ENCODE measurements at regions not wholly inside any gene's neighbourhood (a gene's known extent, or its start where the extent isn't known, plus 50 kb on each side); places are given as distances from the start of the nearest gene placed in this dataset.

DNA sequence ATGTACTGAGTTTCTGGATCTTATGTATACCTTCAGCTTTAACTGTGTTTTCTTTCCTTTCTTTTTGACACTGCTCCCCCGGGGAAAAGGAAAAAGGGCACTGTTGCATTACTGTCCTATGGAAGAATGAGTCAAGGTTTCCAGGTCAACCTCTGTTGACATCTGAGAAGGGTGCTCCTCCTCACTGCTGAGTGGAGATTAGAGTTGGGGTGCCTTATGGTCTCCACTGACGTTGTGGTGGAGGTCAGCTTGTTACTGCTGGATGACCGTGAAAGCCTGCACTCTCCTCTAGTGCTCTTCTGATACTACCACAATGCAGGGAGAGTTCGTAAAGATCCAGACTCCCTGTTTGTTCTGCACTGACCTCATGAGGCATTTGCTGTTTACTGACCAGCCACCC is 252.1 kb upstream of the GRM7 start:
- H3K4me1 ChIP-seq (ENCODE audit: control insufficient read depth, insufficient read depth, low read length): peaks cover 3% of the 10 kb centered on the region
- no peak overlapping the region for H3K9ac ChIP-seq (ENCODE audit: extremely low read depth, low read length, poor library complexity, severe bottlenecking)
- Mint-ChIP-seq H3K27ac (no peak overlapping the region), H3K27me3 (ENCODE audit: insufficient read depth) (no peaks in the 10 kb centered on the region), H3K4me1 (peaks cover 30% of the 10 kb centered on the region), H3K4me3 (no peak overlapping the region), H3K36me3 (ENCODE audit: low read depth) (peaks cover 2% of the 10 kb centered on the region), H3K9me3 (peaks cover 4% of the 10 kb centered on the region)
- no peaks in the 10 kb centered on the region for H3K27me3 ChIP-seq (ENCODE audit: control insufficient read depth, insufficient read depth, low read length, poor library complexity, severe bottlenecking)
- 90 to 100% methylated on average over 2 to 4 of the region's 4 CpGs for WGBS, 2 experiments (ENCODE audit: insufficient coverage in 1 of 2, insufficient read length in 1 of 2)
- H3K9me3 ChIP-seq (ENCODE audit: control insufficient read depth, low read length): no peaks in the 10 kb centered on the region
- no peak overlapping the region for H3K27ac ChIP-seq (ENCODE audit: low read depth, low read length)
- TF ChIP-seq, protein P1, sequence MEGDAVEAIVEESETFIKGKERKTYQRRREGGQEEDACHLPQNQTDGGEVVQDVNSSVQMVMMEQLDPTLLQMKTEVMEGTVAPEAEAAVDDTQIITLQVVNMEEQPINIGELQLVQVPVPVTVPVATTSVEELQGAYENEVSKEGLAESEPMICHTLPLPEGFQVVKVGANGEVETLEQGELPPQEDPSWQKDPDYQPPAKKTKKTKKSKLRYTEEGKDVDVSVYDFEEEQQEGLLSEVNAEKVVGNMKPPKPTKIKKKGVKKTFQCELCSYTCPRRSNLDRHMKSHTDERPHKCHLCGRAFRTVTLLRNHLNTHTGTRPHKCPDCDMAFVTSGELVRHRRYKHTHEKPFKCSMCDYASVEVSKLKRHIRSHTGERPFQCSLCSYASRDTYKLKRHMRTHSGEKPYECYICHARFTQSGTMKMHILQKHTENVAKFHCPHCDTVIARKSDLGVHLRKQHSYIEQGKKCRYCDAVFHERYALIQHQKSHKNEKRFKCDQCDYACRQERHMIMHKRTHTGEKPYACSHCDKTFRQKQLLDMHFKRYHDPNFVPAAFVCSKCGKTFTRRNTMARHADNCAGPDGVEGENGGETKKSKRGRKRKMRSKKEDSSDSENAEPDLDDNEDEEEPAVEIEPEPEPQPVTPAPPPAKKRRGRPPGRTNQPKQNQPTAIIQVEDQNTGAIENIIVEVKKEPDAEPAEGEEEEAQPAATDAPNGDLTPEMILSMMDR (conservative IDR thresholded peaks at IDR 0.05): no peak
- H3K4me3 ChIP-seq (ENCODE audit: low read length): no peak overlapping the region
- no peaks in the 10 kb centered on the region for H3K36me3 ChIP-seq (ENCODE audit: control insufficient read depth, insufficient read depth, low read length)
- DNase-seq: no peak

DNA sequence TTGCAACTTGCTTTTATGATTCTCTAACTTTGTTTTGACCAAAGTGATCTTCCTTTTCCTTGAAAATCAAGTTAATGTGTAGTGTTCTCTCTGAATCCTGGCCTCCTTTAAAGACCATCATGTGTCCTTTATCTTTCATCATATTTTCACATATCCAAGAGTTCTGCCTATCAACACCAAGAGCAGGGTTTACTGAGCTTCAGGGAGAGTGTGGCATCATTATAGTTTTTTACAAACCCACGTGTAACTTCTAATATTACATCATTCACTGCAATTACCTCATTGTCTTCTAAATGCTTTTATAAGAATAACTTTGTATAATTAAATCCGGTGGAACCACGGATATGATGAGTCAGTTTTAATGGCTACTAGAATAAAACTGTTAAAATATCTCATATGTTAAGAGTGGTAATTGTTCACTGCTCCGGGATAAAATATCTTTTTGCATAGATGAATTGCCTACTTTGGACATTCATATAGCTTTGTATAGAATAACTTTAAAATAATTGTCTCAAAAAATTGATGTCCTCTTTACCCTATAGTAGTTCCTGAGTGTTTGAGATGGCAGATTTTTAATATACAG is 248.8 kb upstream of the GRM7 start:
- Histone ChIP-seq H3K4me1 (ENCODE audit: control insufficient read depth, insufficient read depth, low read length) (peaks cover 3% of the 10 kb centered on the region), H3K9me3 (ENCODE audit: control insufficient read depth, low read length) (no peaks in the 10 kb centered on the region), H3K27ac (ENCODE audit: low read depth, low read length) (no peak overlapping the region), H3K9ac (ENCODE audit: extremely low read depth, low read length, poor library complexity, severe bottlenecking) (no peak overlapping the region), H3K27me3 (ENCODE audit: control insufficient read depth, insufficient read depth, low read length, poor library complexity, severe bottlenecking) (no peaks in the 10 kb centered on the region), H3K4me3 (ENCODE audit: low read length) (no peak overlapping the region), H3K36me3 (ENCODE audit: control insufficient read depth, insufficient read depth, low read length) (no peaks in the 10 kb centered on the region)
- no peak for DNase-seq
- H3K36me3 Mint-ChIP-seq (ENCODE audit: low read depth): peaks cover 2% of the 10 kb centered on the region
- H3K9me3 Mint-ChIP-seq: peaks cover 4% of the 10 kb centered on the region
- H3K27me3 Mint-ChIP-seq (ENCODE audit: insufficient read depth): no peaks in the 10 kb centered on the region
- H3K4me3 Mint-ChIP-seq: no peak overlapping the region
- peaks cover 38% of the 10 kb centered on the region for H3K4me1 Mint-ChIP-seq
- TF ChIP-seq, protein P1 (conservative IDR thresholded peaks at IDR 0.05): no peak
- H3K27ac Mint-ChIP-seq: no peak overlapping the region
- 100% methylated on average over 4 of the region's 4 CpGs; no CpG with 5 or more reads in 1 of the 2 experiments for WGBS, 2 experiments (ENCODE audit: insufficient coverage in 1 of 2, insufficient read length in 1 of 2)

DNA sequence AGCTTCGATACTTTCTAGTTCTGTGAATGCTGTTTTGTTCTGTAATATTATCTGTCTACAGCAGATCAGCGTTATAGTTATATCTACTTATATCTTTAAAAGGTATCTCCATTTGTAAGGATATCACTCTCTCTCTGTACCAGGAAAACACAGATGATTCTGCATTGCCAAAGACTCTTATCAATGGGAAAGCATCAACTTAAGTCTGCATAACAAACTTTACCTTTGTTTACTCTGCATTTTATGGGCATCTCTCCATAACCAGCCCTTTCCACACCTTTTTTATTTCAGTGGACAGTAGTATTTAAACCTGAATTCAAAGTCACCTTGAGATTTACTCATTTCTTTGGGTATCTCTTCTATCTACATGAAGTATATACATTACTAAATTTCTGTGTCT is 238.7 kb upstream of the GRM7 start:
- WGBS, 2 experiments (ENCODE audit: insufficient coverage in 1 of 2, insufficient read length in 1 of 2): 97% methylated on average over 2 of the region's 2 CpGs; no CpG with 5 or more reads in 1 of the 2 experiments
- H3K36me3 Mint-ChIP-seq (ENCODE audit: low read depth): no peaks in the 10 kb centered on the region
- H3K27ac Mint-ChIP-seq: no peak overlapping the region
- no peak overlapping the region for H3K4me3 Mint-ChIP-seq
- Histone ChIP-seq H3K4me3 (ENCODE audit: low read length) (no peak overlapping the region), H3K9ac (ENCODE audit: extremely low read depth, low read length, poor library complexity, severe bottlenecking) (no peak overlapping the region), H3K4me1 (ENCODE audit: control insufficient read depth, insufficient read depth, low read length) (peaks cover 3% of the 10 kb centered on the region), H3K9me3 (ENCODE audit: control insufficient read depth, low read length) (no peaks in the 10 kb centered on the region), H3K27me3 (ENCODE audit: control insufficient read depth, insufficient read depth, low read length, poor library complexity, severe bottlenecking) (no peaks in the 10 kb centered on the region), H3K36me3 (ENCODE audit: control insufficient read depth, insufficient read depth, low read length) (no peaks in the 10 kb centered on the region), H3K27ac (ENCODE audit: low read depth, low read length) (no peak overlapping the region)
- H3K27me3 Mint-ChIP-seq (ENCODE audit: insufficient read depth): no peaks in the 10 kb centered on the region
- TF ChIP-seq, protein P1 (conservative IDR thresholded peaks at IDR 0.05): no peak
- H3K9me3 Mint-ChIP-seq: no peaks in the 10 kb centered on the region
- DNase-seq: no peak
- peaks cover 27% of the 10 kb centered on the region for H3K4me1 Mint-ChIP-seq

Measured in endodermal cell (in vitro differentiated cells).